HG02763 (cell line): ENCODE measurements at regions not wholly inside any gene's neighbourhood (a gene's known extent, or its start where the extent isn't known, plus 50 kb on each side); places are given as distances from the start of the nearest gene placed in this dataset.

Experiments
- ATAC-seq: cut with Tn5 transposase; IDR thresholded peaks from one replicate; pipeline ENCODE4 v1.9.1; 2021; ENCODE audit warnings: mild to moderate bottlenecking, moderate library complexity; ENCODE audit not compliant: unreplicated experiment

DNA sequence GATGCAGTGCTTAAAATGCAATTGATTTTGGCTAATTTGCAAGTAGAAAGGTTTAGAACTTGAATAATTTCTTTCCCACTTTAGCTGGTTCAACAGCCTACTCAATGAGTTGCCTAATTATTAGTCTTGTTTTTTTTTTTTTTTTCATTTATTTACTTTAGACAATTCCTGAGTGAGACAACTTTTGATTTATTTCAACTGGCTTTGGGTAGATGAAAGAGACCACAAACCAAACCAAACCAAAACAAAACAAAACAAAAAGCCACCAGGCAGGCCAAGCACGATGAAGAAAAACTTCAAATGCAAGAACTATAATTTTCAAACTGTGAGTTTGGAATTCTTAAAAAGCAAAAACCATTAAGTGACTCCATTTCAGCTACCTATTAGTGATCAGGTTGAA lies 469.9 kb downstream of the GBE1 start:
- no peak for ATAC-seq

DNA sequence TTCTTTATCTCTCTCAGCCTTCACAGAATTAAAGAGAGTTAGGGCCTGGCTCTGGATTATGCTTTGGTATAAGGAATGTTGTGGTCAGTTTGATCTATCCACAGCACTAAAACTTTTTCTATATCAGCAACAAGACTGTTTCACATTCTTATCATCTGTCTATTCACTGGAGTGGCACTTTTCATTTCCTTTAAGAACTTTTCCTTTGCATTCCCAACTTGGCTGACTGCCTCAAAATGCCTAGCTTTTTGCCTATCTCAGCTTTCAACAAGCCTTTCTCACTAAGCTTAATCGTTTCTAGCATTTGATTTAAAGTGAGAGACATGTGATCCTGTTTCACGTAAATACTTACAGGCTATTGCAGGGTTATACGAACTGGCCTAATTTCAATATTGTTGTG lies 471.8 kb downstream of the GBE1 start:
- no peak for ATAC-seq

- ATAC-seq = no peak
These were observed 481.7 kb downstream of the GBE1 start for GRCh38 chr3:81279481-81280379.

DNA sequence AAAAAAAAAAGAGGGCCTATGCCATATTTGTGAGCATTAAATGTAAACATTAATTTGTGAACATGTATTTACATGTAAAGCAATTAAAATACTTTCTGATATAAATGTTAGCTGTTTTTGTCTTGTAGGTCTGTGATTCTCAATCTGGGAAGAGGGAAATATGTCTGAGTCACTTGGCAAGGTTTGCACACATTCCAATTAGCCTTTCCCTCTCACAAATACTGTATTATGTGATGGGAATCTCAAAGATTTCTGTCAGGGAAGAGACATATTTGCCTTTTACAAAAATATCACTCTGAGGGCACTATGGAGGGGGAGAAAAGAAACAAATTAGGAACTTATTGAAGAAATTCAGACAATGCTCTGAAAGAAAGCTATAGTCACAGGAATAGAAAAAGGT lies 483.6 kb downstream of the GBE1 start:
- no peak for ATAC-seq

DNA sequence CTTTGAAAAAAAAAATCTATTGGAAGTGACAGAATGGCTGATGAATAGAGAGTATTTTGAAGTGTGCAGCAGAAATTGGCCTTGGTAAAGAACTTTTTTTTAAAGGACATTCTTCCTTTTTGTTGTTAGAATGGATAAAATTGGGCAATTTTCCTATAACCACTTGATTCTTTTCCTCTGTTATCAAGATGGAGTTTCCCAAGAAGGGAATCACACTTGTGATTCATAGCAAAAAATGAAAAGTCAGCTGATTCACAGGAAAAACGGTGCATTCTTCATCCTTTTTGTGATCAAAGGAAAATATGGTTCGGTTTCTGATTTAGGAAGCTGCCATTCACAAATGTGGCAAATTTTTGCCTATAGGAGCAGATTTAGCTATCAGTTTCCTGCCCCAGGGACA lies 486.8 kb downstream of the GBE1 start:
- ATAC-seq = no peak

- peak; percentile 98 for ATAC-seq
These were observed 490.7 kb downstream of the GBE1 start for GRCh38 chr3:81270603-81271379.

- no peak for ATAC-seq
These were observed 492.9 kb downstream of the GBE1 start for GRCh38 chr3:81268526-81268925.

DNA sequence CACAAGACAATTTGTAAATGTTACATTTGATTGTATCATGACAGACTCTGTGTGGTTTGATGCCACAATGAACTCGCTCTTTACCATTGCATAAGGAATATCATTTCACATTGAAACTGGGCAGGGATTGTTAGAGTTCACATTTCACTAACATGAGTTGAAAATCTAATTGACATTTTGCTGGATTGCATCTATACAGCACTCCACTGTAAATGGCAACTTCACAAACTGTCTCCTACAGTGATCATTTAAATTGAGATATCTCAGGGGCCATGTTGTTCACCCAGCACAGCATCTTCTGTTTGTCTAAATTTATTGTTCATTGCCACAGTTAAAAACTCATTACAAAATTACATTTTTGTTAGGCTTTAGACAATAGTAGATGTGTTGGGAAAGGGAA lies 499.4 kb downstream of the GBE1 start:
- no peak for ATAC-seq

GRCh38 chr3:81255463-81255862 lies 506.0 kb downstream of the GBE1 start:
- no peak for ATAC-seq

DNA sequence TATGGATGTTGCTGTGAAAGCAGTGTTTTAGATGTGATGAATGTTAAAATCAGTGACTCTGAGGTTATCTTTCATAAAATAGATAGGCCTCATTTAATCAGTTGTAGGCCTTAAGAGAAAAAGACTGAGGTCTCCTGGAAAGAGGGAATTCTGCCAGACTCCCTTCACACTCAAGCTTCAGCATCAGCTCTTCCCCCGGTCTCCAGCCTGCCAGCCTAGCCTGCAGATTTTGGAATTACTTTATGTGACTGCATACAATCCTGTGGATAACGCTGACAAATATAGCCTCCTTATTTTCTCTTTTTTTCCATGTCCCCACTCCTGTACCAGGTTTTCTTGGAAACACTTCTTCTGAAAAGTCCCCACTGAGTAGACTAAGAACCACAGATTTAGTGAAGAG lies 510.3 kb downstream of the GBE1 start:
- ATAC-seq = no peak

- peak; percentile 87 for ATAC-seq
These were observed 511.9 kb downstream of the GBE1 start for GRCh38 chr3:81249540-81250029.

GRCh38 chr3:81245501-81245900 lies 515.9 kb downstream of the GBE1 start:
- no peak for ATAC-seq

DNA sequence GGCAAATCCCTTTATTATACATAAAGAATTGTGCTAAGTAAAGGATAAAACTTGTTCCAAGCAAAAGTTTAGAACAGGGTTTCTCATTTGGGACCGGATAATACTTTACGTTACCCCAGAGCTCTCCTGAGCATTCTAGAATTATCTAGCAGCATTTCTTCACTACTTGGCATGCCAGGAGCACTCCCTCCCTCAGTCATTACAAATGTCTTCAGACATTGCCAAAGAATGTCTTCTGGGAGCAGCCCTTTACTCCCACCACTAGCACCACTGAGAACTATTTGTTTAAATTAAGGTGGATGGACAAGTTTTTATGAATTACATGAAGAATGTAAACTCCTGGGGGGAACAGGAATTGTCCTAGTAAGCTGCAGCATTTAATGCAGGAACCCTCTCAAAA lies 516.4 kb downstream of the GBE1 start:
- no peak for ATAC-seq

GRCh38 chr3:81244231-81244630 lies 517.2 kb downstream of the GBE1 start:
- ATAC-seq = no peak

DNA sequence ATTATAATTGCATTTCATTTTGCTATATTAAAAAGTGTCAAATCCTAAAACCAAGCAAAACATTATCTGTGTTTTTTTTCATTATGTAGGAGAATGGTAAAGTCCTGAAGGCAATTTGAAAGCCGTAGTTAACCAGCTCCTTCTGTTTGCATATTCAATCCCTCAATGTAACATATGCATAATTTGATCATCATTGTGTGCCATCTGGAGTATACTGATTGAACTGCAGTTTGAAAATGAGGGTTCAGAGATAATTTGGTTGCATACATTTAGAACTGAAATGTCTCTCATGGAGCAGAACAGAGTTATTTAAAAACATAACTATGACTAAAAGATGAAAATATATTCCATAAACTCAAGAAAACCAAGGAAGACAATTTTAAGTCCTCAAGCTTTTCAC lies 518.6 kb downstream of the GBE1 start:
- ATAC-seq = peak; percentile 54

DNA sequence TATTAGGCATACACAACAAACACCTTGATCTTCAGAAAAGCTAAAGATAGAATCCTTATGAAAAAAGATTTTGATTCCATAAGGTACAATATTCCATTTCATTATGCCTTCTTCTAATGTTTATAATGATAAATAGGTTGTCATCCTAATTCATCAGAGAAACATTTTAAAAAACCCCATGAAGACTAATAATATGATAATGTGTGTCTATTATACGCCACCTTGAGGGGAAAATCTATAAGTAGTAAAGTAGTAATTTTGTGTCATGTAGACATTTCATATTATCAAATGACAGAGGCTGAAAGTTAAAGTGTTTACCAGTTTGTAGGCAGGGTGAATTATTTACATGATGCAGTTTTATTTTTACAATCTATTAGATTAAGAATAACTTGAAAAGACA lies 524.3 kb downstream of the GBE1 start:
- no peak for ATAC-seq

DNA sequence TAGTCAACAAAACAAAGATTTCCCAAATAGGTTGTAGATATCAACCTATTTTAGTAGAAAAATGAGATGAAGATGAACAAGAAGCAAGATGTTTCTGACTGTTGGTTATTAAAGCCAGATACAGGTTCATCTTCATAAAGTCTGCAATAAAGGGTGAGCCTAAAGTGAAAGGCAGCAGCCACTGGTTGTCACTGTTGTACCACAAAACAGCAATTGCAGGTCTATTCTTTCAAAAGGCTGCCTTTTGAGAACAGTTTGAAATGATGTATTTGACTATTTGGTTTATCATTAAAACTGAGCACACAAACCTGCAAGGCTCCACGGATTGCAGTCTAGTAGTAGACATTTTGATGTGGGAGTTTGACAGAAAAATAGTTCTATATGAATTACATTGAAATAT lies 543.4 kb downstream of the GBE1 start:
- ATAC-seq = no peak

DNA sequence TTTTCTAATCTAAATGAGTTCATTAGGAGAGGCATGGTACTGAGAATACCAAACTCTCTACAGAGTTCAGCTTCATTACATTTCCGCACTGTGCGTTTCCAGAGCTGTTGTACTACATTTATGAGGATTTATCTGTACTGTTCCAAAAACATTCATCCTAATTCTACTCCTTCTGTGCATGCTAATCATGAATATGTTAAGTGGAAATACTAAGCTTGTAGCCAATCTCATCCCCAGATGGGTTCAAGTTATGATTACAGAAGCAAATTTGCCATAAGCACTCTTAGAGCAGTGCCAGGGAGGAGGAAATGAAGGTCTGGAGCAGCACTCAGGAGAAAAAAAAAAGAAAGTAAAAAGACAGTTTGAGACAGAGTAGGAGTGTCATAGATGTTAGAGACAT lies 544.3 kb downstream of the GBE1 start:
- no peak for ATAC-seq

DNA sequence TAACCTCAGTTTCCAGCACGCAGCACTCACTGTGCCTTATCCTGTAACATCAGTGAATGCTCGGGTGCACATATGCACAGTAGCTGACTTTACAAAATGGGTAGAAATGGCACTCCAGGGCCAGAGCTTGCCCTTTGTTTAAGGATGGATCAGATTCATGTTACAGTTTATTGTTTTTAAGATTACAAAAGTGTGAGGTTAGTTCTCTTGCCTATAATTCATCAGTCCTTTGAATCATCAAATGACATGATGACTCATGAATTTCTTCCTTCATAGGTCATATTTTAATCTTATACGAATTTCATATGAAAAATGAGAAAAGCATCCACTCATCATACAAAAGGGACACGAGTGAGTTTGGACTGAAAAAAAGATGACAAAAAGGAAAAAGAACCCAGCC lies 545.3 kb downstream of the GBE1 start:
- ATAC-seq = no peak

DNA sequence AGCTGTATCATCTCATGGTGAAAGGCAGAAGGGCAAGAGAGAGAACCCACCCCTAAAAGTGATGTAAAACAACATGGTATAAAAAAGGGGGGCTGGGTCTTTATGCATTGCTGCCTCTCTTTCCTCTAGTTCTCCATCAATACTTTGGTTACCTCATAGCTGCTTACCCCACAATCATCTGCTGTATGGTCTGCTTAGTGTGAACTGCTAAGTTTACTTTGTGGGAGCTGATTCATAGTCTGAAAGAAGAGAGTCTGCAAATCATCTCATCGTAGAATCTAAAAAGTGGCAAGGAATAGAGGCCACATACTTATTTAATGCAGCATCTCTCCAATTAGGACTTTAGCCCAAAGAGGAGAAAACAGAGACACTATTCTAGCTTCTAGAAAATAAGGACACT lies 546.8 kb downstream of the GBE1 start:
- no peak for ATAC-seq

GRCh38 chr3:81199587-81199986 lies 561.9 kb downstream of the GBE1 start:
- ATAC-seq = no peak

GRCh38 chr3:81198756-81199155 lies 562.7 kb downstream of the GBE1 start:
- ATAC-seq = no peak
